NT2/D1 (cell line): ENCODE measurements at regions not wholly inside any gene's neighbourhood (a gene's known extent, or its start where the extent isn't known, plus 50 kb on each side); places are given as distances from the start of the nearest gene placed in this dataset.
A peak's percentile ranks its signal among the peaks of the same experiment; 100 is the strongest.

Experiments
- DNase-seq: peaks from one replicate; pipeline ENCODE4 v3.0.0-alpha.2; 2011; ENCODE audit warnings: low read depth, low spot score
- H3K27me3 ChIP-seq: 2 replicates; pipeline ENCODE4 v1.6.0; 2011; ENCODE audit warnings: mild to moderate bottlenecking; ENCODE audit not compliant: insufficient read length, insufficient read depth
- H3K36me3 ChIP-seq: 2 replicates; pipeline ENCODE4 v1.6.1; 2011; ENCODE audit warnings: mild to moderate bottlenecking, low read length, mixed read lengths; ENCODE audit not compliant: insufficient read depth, insufficient read length
- H3K4me1 ChIP-seq: 2 replicates; pipeline ENCODE4 v1.5.1; 2011; ENCODE audit not compliant: insufficient read depth, insufficient read length
- H3K4me3 ChIP-seq: 2 replicates; pipeline ENCODE4 v1.5.1; 2011; ENCODE audit warnings: low read depth; ENCODE audit not compliant: insufficient read length
- H3K9ac ChIP-seq: 2 replicates; pipeline ENCODE4 v1.6.0; 2011; ENCODE audit warnings: low read depth; ENCODE audit not compliant: insufficient read length
- H3K9me3 ChIP-seq: 2 replicates; pipeline ENCODE4 v1.5.1; 2011; ENCODE audit warnings: mild to moderate bottlenecking, low read length; ENCODE audit not compliant: insufficient read depth
- SUZ12 ChIP-seq: IDR thresholded peaks from 2 replicates; pipeline ENCODE4 v1.6.1; 2011; ENCODE audit not compliant: insufficient read length, insufficient read depth; ENCODE audit errors: extremely low read depth
- YY1 ChIP-seq: IDR thresholded peaks from 2 replicates; pipeline ENCODE4 v1.6.1; 2011; ENCODE audit not compliant: insufficient read length, insufficient read depth
- ZNF274 ChIP-seq: IDR thresholded peaks from 2 replicates; pipeline ENCODE4 v1.6.1; 2011; ENCODE audit warnings: mild to moderate bottlenecking, low read depth, low read length

DNA sequence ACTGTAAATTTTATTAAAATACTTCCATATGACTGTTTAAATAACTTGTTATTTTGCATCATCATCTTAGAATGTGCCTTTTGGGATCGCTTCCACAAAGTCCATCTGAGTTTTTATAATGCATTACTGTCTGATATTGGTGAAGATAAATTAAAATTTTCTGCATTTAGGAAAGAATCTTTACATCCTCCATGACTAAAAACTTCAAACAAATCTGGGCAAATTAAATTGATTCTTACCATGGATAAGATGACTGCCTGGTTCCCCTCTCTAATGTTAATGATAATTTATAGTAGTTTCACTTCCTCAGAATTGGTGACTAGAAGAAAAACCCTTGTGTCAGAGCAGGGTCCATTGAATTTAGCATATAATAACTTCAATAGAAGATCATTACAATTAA is 94.7 kb upstream of the SLC38A4 start:
- Histone ChIP-seq H3K4me1 (no peaks in the 10 kb centered on the region), H3K4me3 (no peak overlapping the region), H3K9me3 (no peaks in the 10 kb centered on the region), H3K36me3 (no peaks in the 10 kb centered on the region), H3K9ac (no peak overlapping the region), H3K27me3 (no peaks in the 10 kb centered on the region)
- no peak for DNase-seq
- no peak for TF ChIP-seq YY1
- TF ChIP-seq ZNF274, result no peak
- no peak for TF ChIP-seq SUZ12

DNA sequence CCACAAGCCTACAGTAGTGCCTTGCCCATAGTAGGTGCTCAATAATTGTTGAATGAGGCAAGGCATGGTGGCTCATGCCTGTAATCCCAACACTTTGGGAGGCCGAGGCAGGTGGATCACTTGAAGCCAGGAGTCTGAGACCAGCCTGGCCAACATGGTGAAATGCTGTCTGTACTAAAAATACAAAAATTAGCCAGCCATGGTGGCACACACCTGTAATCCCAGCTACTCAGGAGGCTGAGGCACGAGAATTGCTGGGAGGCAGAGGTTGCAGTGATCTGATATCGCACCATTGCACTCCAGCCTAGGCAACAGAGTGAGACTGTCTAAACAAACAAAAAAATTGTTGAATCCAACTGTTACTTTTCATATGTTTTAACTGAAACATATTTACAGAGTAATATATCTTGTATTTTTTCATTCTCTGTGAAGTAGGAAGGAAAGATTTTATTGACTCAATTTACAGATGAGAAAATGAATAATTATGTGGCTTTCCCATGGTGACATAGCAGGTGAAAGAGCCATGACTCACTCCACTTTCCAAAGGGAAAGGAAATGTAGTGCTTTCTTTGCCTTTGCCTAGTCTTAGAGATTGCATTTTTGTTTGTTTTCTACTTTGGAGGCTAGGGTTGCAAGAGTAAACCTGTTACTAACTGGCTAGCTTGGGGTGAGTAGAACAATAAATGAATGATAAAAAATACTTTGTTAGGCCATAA is 95.4 kb upstream of the SLC38A4 start:
- Histone ChIP-seq H3K36me3 (no peaks in the 10 kb centered on the region), H3K9me3 (no peaks in the 10 kb centered on the region), H3K4me3 (no peak overlapping the region), H3K4me1 (no peaks in the 10 kb centered on the region), H3K9ac (no peak overlapping the region), H3K27me3 (no peaks in the 10 kb centered on the region)
- no peak for DNase-seq
- no peak for TF ChIP-seq SUZ12

DNA sequence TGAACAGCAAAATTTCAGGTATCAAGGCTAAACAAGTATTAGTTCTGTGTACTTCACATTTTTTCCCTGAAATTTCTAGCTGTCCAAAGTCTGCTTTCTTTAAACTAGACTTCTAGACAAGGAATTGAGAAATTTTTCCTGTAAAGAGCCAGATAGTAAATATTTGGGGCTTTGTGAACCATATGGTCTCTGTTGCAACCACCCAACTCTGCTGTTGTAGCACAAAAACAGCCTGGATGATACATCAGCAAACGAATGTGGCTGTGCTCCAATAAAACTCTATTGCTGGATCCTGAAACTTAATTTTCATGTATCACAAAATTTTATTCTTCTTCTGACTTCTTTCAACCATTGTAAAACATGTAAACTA is 96.0 kb upstream of the SLC38A4 start:
- DNase-seq, result no peak
- H3K9ac ChIP-seq, result no peak overlapping the region
- H3K4me3 ChIP-seq, result no peak overlapping the region
- TF ChIP-seq SUZ12, result no peak
- no peak for TF ChIP-seq ZNF274
- no peak for TF ChIP-seq YY1
- no peaks in the 10 kb centered on the region for H3K4me1 ChIP-seq
- H3K27me3 ChIP-seq, result no peaks in the 10 kb centered on the region
- no peaks in the 10 kb centered on the region for H3K9me3 ChIP-seq
- H3K36me3 ChIP-seq, result no peaks in the 10 kb centered on the region

DNA sequence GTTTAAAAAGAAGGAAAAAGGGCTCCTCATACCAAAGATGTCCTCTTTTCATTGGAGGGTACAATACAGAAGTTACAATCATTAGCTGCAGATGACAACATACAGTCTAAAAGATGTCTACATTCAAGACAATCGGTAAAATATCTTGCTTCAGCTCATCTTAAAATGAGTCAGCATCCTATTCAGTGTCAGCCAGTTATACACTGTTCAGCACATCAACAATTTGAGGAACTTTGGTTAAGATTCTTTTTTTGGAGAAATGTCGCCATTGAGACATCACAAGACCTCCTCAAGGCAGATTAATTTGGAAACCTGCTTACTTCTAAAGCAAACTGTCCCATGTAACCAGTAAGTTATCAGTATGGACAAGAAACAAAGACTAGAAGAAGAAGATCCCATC is 100.7 kb upstream of the SLC38A4 start:
- H3K36me3 ChIP-seq, result no peaks in the 10 kb centered on the region
- no peaks in the 10 kb centered on the region for H3K27me3 ChIP-seq
- H3K9me3 ChIP-seq, result 0 out of 2 replicates have a peak, but pooled peaks cover under 1% of the 10 kb centered on the region
- TF ChIP-seq YY1, result no peak
- TF ChIP-seq ZNF274, result no peak
- no peak for TF ChIP-seq SUZ12
- DNase-seq, result no peak
- no peak overlapping the region for H3K4me3 ChIP-seq
- H3K4me1 ChIP-seq, result no peaks in the 10 kb centered on the region
- H3K9ac ChIP-seq, result no peak overlapping the region

DNA sequence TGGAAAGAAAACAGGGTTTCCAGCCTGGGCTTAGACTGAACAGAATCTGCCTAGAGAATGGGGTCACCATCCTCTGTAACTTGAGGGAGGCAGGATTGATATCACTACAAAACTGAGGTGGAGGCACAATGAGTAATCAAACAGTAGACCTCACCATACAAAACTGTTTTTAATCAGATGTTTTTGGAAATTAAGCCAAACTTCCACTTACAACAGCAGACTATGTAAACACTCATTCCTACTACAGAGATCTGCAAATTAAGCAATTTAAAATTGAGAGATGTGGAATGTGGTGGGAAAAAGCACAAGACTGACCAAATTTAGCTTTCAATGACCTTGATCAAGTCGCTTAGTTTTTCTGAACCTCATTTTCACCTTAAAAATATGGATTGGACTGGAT is 104.3 kb upstream of the SLC38A4 start:
- Histone ChIP-seq H3K27me3 (no peaks in the 10 kb centered on the region), H3K4me1 (no peaks in the 10 kb centered on the region), H3K9me3 (peaks cover 6% of the 10 kb centered on the region; the same call in 1 of the 2 replicates), H3K4me3 (no peak overlapping the region), H3K9ac (no peak overlapping the region), H3K36me3 (no peaks in the 10 kb centered on the region)
- no peak for TF ChIP-seq YY1
- TF ChIP-seq SUZ12, result no peak
- TF ChIP-seq ZNF274, result no peak
- DNase-seq, result no peak

DNA sequence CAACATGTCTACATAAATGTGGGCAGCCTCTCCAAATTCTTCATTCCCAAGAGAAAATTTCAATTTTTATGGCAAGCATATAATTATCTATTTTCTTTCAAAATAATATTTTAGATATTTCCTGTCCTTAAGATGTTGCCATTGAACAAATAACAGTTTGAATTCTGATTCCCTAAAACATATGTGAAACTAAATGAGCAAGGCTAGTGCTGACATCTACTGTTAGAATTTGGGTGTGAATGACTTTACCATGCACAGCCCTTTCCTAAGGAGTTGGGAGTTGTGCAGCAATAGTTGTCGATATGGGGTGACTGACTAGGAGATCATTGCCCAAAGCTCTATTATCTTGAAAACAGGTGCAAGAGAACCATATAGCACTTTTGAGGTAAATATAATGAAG is 108.2 kb upstream of the SLC38A4 start:
- no peak overlapping the region for H3K9ac ChIP-seq
- H3K27me3 ChIP-seq, result no peaks in the 10 kb centered on the region
- no peaks in the 10 kb centered on the region for H3K4me1 ChIP-seq
- DNase-seq, result peak; percentile 25
- TF ChIP-seq YY1 (no peak), ZNF274 (no peak), SUZ12 (no peak)
- H3K36me3 ChIP-seq, result no peaks in the 10 kb centered on the region
- H3K9me3 ChIP-seq, result peaks cover 6% of the 10 kb centered on the region; the same call in 1 of the 2 replicates
- H3K4me3 ChIP-seq, result no peak overlapping the region

DNA sequence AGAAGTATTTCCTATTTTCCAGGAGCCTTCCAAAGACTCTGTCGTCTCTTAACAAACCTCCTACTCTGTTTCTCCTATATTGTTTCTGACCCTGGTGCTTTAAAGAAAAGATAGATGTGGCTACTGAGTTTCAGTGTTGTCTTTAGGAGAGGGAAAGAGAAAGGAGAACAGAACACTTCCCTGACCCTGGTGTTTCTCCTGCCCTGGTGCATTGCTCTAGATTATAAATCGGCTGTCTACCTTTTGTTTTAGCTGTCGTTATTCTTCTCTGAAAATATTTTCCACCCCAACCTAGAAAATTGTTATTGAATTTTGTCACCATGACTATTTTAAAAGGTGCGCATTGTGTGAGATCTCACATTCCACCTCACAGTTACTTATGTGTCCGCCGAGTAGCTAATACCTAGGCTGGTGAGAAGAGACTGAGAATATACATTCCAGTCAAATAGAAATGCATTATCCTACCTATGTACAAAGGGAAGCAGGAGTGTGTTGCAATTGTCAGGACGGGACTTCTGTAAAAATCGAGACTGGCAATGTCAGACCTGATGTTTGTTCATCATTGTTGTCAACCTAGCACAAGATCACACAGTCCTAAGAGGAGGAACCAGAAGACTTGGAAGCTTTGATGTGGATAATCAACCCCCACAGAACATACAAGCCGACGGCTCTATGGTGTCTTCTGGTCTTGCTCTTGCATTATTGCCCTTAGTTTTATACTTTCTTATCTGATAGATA is 108.7 kb upstream of the SLC38A4 start:
- DNase-seq, result no peak
- Histone ChIP-seq H3K4me1 (no peaks in the 10 kb centered on the region), H3K4me3 (no peak overlapping the region), H3K9me3 (peaks cover 6% of the 10 kb centered on the region; the same call in 1 of the 2 replicates), H3K9ac (no peak overlapping the region), H3K36me3 (no peaks in the 10 kb centered on the region), H3K27me3 (no peaks in the 10 kb centered on the region)
- no peak for TF ChIP-seq ZNF274
- no peak for TF ChIP-seq YY1
- no peak for TF ChIP-seq SUZ12
